ENCODE measurements at regions not wholly inside any gene's neighbourhood (a gene's known extent, or its start where the extent isn't known, plus 50 kb on each side); places are given as distances from the start of the nearest gene placed in this dataset.

DNA sequence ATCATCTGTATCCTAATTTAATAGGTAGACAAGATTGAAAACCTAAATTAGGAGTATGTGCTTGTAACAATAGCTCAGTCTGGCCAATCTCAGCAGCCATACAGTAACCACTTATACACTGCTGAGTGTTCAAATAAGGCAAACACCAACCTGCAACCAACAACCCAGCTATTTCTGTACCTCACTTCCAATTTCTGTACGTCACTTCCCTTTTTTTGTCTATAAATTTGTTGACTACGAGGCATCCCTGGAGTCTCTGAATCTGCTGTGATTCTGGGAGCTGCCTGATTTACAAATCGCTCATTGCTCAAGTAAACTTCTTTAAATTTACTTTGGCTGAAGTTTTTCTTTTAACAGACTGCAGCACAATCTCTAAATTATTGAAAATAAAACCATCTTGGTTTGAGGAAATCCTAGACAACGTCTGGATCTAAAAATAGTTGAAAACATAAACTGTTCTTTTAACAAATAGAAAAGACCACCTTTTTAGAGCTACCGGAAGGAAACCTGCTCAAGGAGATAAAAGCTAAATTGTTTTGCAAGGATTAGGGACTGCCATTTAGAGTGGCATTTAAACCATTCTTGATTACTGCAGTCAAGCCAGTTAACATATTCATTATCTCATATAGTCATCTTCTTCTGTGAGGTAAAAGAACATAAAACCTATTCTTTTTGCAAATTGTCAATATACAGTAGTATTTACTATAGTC is 778.1 kb downstream of the SH3BGRL start:
- no peak for TF ChIP-seq CTCF (conservative IDR thresholded peaks at IDR 0.05; ENCODE audit: low read depth, low read length)
- no peak for TF ChIP-seq POLR2A (IDR thresholded peaks at IDR 0.05; ENCODE audit: low read depth, low read length)
- no peak for TF ChIP-seq BHLHE40 (IDR thresholded peaks at IDR 0.05; ENCODE audit: low read depth, low read length)
- TF ChIP-seq MXI1 (IDR thresholded peaks at IDR 0.05; ENCODE audit: borderline replicate concordance, low read depth, low read length): no peak
- no peak for TF ChIP-seq MAFK (IDR thresholded peaks at IDR 0.05; ENCODE audit: low read depth, low read length)
- no peak for TF ChIP-seq RCOR1 (IDR thresholded peaks at IDR 0.05; ENCODE audit: insufficient replicate concordance, low read length)
- no peak for TF ChIP-seq MAZ (IDR thresholded peaks at IDR 0.05; ENCODE audit: borderline replicate concordance, low read depth, low read length)
- TF ChIP-seq RAD21 (IDR thresholded peaks at IDR 0.05; ENCODE audit: low read length): no peak
- no peak for TF ChIP-seq RFX5 (IDR thresholded peaks at IDR 0.05; ENCODE audit: low read depth, low read length)
- TF ChIP-seq, protein P1, sequence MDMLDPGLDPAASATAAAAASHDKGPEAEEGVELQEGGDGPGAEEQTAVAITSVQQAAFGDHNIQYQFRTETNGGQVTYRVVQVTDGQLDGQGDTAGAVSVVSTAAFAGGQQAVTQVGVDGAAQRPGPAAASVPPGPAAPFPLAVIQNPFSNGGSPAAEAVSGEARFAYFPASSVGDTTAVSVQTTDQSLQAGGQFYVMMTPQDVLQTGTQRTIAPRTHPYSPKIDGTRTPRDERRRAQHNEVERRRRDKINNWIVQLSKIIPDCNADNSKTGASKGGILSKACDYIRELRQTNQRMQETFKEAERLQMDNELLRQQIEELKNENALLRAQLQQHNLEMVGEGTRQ (IDR thresholded peaks at IDR 0.05; ENCODE audit: low read depth, low read length): no peak
- no peak for TF ChIP-seq FOS (IDR thresholded peaks at IDR 0.05; ENCODE audit: low read depth, low read length)
